Amygdala (tissue), 56 donors: ENCODE measurements at regions not wholly inside any gene's neighbourhood (a gene's known extent, or its start where the extent isn't known, plus 50 kb on each side); places are given as distances from the start of the nearest gene placed in this dataset.

Source experiments
- DNase-seq, 56 donors: peaks; one replicate each; lab custom pipeline; 2025; lab: John Stamatoyannopoulos, UW

DNA sequence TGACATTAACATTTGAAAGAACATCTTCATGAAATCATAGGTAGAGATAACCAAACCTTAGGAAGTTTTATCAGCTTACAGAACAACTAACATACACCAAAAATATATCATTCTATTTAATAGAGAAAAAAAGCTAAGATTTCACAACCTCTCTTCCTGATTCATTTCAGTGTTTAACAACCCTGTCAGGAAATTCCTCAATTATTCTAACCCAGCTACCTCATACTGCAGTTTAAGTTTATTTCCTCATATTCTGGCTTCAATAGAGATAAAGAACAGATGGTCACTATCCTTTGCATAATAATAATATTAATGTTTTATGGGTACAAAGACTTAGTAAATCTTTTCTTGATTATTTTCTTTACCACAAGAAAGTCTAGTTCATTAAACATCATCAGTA lies 112.9 kb upstream of the HSF2 start:
- no peak for DNase-seq

DNA sequence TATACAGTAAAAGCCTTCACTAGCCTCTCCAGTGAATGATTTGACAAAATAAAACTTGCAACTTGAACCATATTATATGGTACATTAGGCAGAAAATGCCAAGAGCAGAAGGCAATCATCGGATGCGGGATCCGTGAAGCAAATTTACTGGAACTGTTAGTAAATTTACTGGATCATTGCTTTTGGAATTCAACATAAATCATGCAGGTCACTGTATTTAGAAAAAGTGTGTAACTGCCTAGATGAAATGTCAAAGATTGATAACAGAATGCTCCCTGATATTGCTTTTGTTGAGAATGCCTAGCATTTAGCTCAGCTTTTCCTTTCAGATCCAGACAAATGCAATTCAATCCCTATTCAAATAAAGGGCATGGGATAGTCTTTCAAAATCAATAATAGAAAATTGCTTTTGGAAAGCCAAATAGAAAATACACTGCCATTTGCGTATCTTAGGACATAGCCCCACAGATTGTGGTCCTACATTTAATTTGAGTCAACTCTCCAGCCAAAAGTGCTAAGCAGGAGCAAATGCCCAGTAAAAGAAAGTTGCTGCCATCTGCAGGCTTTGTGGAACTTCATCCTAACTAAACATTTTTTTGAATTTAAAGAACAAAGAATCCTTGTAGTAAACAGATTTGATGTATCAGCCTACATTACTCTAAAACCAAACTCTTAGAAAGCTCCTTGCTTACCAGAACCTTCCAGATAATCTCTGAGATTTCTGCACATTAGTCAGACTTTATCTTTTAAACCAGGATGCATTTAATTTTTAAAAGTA lies 109.5 kb upstream of the HSF2 start:
- peak in 5 of 56 donors; percentile 0 to 32 (median 7) for DNase-seq

DNA sequence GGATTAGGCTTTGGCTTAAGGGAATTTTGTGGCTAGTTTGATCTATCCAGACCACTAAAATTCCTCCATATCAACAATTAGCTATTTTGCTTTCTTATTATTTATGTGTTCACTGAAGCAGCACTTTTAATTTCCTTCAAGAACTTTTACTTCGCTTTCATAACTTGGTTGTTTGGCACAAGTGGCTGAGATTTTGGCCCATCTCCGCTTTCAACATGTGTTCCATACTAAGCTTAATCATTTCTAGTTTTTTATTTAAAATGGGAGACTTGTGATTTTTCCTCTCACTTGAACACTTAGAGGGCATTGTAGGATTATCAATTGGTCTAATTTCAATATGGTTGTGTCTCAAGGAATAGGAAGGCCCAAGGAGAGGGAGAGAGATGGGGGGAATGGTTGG lies 102.4 kb upstream of the HSF2 start:
- DNase-seq, result no peak

DNA sequence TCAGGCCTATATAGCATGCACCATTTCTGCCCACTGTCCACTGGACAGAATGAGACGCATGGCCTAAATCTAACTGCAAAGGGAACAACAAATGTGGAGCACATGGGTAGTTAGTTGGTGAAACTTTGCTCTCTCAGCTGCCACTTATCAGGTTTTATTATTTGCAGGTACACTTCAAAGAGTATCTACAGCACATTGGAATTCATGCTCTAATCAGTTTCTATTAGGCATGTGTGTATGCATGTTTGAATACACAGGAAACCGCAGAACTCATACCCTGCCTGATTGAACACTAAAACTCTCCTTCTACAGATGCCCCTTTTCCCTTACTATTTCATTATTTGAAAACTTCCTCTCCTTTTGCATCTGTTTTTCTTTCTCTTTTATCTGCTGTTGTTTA lies 97.4 kb upstream of the HSF2 start:
- no peak for DNase-seq

DNA sequence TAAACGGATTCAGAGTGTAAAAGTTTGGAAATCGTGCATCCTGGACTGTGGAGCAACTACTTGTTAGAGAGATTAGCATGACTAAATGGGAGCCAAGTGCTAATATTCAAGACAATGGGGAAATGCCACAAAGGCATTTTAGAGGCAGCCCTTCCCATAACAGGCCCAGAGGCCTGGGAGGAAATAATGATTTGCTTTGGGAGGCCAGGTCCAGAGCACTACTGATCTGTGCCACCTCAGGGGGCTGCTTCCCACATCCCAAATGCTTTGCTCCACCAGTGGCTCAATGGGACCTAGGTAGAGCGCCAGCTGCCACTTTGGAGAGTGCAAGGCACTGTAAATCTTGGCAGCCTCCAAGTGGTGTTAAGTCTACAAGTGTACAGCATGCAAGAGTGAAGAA lies 91.9 kb upstream of the HSF2 start:
- DNase-seq, result no peak

DNA sequence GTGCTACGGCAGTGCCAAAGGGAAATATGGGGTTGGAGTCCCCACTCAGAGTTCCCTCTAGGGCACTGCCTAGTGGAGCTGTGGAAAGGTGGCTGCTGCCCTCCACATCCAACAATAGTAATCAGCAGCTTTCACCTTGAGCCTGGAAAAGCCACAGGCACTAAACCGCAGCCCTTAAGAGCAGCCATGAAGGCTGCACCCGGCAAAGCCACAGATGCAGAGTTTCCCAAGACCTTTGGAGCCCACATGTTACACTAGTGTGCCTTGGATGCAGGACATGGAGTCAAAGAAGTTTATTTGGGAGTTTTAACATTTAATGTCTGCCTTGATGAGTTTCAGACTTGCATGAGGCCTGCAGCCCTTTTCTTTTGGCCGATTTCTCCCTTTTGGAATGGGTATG lies 91.4 kb upstream of the HSF2 start:
- no peak for DNase-seq

DNA sequence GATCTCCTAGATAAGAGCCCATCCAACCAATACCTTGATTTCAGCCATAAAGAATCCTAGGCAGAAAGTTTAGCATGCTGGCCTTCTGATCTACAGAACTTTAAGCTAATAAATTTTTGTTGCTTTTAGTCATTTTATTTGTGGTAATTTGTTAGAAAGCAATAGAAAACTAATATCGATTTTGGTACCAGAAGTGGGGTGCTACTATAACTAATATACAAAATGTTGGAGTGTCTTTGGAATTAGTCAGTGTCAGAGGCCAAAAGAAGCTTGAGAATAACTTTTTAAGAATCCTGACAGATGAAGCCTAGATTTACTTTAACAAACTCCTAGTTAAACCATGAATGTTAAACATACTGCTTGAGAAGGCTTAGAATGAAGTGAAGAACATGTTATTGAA lies 83.6 kb upstream of the HSF2 start:
- no peak for DNase-seq

DNA sequence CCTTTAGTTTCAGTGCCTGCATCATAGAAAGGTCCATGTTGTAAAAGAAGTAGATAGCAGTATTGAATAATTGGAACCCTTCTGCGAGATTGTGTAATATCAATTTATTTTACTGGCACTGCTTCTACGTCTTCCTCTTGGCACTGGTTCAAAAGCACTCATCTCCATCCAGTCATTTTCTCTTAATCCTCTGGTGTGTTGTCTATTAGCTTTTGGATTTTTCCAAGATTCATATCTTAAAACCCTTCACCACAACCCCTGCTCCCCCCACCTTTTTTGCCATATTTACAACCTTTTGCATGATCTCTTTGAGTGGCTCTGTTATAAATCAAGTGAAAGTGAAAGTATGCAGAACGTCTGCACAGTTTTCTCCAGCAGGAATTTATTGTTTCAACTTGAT lies 76.6 kb upstream of the HSF2 start:
- no peak for DNase-seq

DNA sequence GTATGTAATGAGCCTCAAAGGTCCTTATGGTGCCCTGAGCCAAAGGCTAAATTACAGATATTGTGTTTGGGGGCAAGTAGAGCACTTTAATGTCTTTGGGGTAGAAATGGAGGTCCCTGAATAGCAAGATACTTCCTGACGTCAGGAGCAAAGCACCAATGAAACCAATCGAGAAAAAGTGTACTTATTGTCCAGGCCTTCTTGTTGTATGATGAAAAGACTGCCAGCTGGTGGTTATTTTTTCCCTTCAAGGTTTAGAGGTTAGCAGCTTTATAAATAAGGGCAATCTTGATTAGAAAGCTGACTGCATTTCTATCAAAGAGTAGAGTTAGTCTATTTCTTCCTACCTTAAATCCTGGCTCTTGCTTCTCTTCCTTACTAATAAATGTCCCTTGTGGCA lies 76.1 kb upstream of the HSF2 start:
- DNase-seq, result no peak

DNA sequence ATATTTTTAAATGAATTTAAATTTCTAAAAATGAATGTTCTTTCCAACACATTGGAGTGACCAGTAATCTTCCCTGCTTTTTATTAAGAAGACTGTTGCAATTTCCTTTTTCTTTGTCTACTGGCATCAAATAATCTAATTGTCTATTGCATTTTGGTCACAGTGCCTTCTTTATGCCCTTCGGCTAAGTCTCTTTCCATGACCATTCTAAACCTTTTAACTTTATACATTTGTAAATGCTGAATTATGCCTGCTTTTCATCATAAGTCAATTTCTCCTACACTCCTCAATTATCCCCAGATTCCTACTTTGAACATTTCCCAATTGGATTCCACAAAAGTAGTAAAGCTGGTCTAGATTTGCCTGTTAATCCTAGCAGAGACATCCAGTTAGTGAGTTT lies 69.1 kb upstream of the HSF2 start:
- no peak for DNase-seq

DNA sequence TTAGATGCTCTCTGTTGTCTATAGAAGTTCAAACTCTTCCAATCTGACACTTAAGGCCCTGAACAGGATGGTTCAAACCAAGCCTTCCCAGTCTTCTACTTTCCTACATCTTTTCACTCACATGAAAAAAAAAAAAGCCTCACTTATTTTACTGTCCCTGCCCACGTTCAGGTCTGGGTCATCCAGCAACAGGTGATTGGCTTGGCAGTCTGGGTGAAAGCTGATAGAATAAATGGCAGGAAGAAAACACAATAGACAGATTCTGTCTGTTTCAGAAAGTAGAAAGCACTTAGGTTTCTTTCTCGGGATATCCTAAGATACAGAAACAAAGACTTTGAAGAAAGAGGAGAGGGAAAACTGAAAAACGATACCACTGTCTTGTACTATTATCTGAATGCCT lies 61.8 kb upstream of the HSF2 start:
- no peak for DNase-seq

DNA sequence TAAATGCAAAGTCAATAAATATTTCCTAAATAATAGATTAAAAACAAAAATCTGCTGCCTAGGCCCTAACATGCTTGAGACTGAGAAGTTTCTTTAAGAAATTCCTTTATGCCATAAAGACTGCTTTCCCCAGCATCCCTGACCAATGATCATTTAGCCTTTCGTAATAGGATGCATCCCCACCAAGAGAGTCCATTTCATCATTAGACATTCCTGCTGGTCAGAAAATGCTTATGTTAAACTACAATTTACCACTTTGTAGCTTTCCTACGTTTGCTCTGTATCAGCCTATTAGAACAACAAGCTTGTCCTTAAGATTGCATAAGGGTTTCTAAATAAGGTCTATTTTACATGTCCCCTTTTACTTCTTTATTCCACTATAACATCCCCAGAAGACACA lies 59.8 kb upstream of the HSF2 start:
- no peak for DNase-seq

DNA sequence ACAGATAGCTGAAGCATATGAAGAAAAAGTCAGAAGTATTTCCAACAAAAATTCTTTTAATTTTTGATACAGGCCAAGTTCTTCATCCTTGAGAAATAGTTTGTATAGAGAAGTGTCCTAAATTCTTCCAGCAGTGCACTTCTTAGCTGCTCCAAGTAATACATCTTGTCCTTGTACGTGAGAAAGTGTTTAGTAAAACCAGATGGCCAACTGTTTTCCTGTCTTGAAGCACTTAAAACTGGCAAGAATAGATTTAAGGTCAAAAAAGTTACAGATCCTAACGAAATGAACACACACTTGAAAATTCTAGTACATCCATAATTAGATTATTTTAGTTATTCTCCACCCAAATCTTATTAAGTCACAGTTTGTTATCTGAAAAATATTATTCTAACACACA lies 52.2 kb upstream of the HSF2 start:
- DNase-seq, result no peak

DNA sequence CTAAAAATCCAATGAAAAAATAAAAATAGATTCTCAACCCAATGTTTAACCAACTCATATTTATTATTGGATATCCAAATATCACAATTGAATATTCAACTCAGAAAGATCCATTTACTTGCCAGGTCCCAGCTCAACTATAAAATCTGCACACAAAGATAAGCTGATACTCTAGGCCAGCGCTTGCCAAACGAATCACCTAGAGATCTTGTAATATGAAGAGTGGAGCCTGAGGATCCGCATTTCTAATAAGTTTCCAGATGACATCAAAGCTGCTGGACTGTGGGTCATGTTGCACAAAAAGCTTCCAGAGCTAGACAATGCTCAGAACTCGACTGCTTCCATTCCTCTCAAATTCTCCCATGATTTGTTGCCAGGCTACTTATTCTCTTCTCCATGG lies 51.7 kb upstream of the HSF2 start:
- DNase-seq, result no peak
